GM23248 (cell line): ENCODE measurements at regions not wholly inside any gene's neighbourhood (a gene's known extent, or its start where the extent isn't known, plus 50 kb on each side); places are given as distances from the start of the nearest gene placed in this dataset.
"Not testable (repeated sequence)": the region's sequence is repeated elsewhere in the genome, so short reads cannot be mapped to it uniquely, and the experiment has no call there.

Source experiments
- DNase-seq: peaks from one replicate; pipeline ENCODE4 v3.0.0-alpha.2; 2015
- H2AFZ ChIP-seq: fragments of 200-600 bp; sonication (generic); 2 replicates; pipeline ENCODE4 v1.6.1; 2016; ENCODE audit warnings: antibody characterized with exemption
- H3F3A ChIP-seq: fragments of 200-600 bp; sonication (generic); 2 replicates; pipeline ENCODE4 v1.6.1; 2016; ENCODE audit warnings: mild to moderate bottlenecking, antibody characterized with exemption, mixed run types; ENCODE audit not compliant: insufficient read depth
- H3K27ac ChIP-seq: fragments of 200-600 bp; sonication (generic); 2 replicates; pipeline ENCODE4 v1.5.1; 2016; ENCODE audit warnings: mild to moderate bottlenecking
- H3K27me3 ChIP-seq: fragments of 200-600 bp; sonication (generic); replicated peaks from 2 replicates; pipeline ENCODE4 v1.6.1; 2016; ENCODE audit warnings: mild to moderate bottlenecking; ENCODE audit not compliant: insufficient read depth
- H3K36me3 ChIP-seq: fragments of 200-600 bp; sonication (generic); 2 replicates; pipeline ENCODE4 v1.6.1; 2016; ENCODE audit warnings: low read depth, mild to moderate bottlenecking
- H3K4me1 ChIP-seq: fragments of 200-600 bp; sonication (generic); 2 replicates; pipeline ENCODE4 v1.6.1; 2016; ENCODE audit warnings: mild to moderate bottlenecking; ENCODE audit not compliant: insufficient read depth
- H3K4me2 ChIP-seq: fragments of 200-600 bp; sonication (generic); one replicate; pipeline ENCODE4 v1.6.1; 2016; ENCODE audit warnings: mild to moderate bottlenecking; ENCODE audit not compliant: unreplicated experiment
- H3K4me3 ChIP-seq: fragments of 200-600 bp; sonication (generic); 2 replicates; pipeline ENCODE4 v1.5.1; 2016; ENCODE audit warnings: mild to moderate bottlenecking
- H3K79me2 ChIP-seq: fragments of 200-600 bp; sonication (generic); 2 replicates; pipeline ENCODE4 v1.6.1; 2016; ENCODE audit warnings: mild to moderate bottlenecking; ENCODE audit not compliant: insufficient read depth
- H3K9ac ChIP-seq: fragments of 200-600 bp; sonication (generic); 2 replicates; pipeline ENCODE4 v1.6.1; 2016; ENCODE audit warnings: mild to moderate bottlenecking
- H3K9me2 ChIP-seq: fragments of 200-600 bp; sonication (generic); 2 replicates; pipeline ENCODE4 v1.6.1; 2016; ENCODE audit warnings: mixed run types, mild to moderate bottlenecking, moderate library complexity; ENCODE audit not compliant: insufficient read depth
- H3K9me3 ChIP-seq: fragments of 200-600 bp; sonication (generic); one replicate; pipeline ENCODE4 v1.6.1; 2017; ENCODE audit warnings: low read depth
- H4K20me1 ChIP-seq: fragments of 200-600 bp; sonication (generic); 2 replicates; pipeline ENCODE4 v1.6.0; 2016; ENCODE audit not compliant: insufficient read depth
- EZH2 ChIP-seq: fragments of 200-600 bp; sonication (generic); IDR thresholded peaks from 2 replicates; pipeline ENCODE4 v1.6.1; 2018; ENCODE audit warnings: antibody characterized with exemption, mild to moderate bottlenecking; ENCODE audit not compliant: insufficient read depth, poor library complexity, severe bottlenecking
- EZH2phosphoT487 ChIP-seq: fragments of 200-600 bp; sonication (generic); IDR thresholded peaks from 2 replicates; pipeline ENCODE4 v1.6.1; 2018; ENCODE audit warnings: antibody characterized with exemption, moderate library complexity, mild to moderate bottlenecking, low read depth; ENCODE audit not compliant: insufficient read depth
- WGBS, 2 experiments: methylation state at CpG; one replicate each; pipeline ENCODE4 v1.1.6; 2015 to 2017; ENCODE audit warnings: low lambda C conversion rate in 2 of 2, low coverage in 1 of 2; ENCODE audit errors: missing lambda C conversion rate in 2 of 2; 5-methylcytosine and 5-hydroxymethylcytosine counted together
- in situ Hi-C: fragments of 300-500 bp; cut with MboI; formaldehyde crosslinking; loops from 2 replicates; pipeline ENCODE4 v1.15.0; 2020

DNA sequence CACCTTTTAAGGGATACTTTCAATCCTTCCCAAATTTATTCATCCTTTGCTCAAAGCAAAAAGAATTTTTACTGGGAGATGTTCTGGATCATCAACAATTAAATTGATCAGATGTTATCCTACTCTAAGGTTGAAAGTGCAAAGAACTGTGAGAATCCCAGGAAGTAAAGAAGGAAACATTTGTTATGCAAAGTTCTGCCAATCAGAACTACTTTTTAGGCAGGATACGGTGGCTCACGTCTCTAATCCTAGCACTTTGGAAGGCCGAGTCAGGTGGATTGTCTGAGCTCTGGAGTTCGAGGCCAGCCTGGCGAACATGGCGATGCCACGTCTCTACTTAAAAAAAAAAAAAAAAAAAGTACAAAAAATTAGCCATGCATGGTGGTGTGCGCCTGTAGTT, 882.3 kb downstream of the DIAPH3 start:
- H3K79me2 ChIP-seq = no peaks in the 10 kb centered on the region
- no peaks in the 10 kb centered on the region for H3K27me3 ChIP-seq
- no peaks in the 10 kb centered on the region for H3K9me3 ChIP-seq
- H2AFZ ChIP-seq = no peak overlapping the region
- H3F3A ChIP-seq = no peaks in the 10 kb centered on the region
- H3K27ac ChIP-seq = no peak overlapping the region
- H3K4me3 ChIP-seq = no peak overlapping the region
- no peak overlapping the region for H3K9ac ChIP-seq
- H4K20me1 ChIP-seq = no peaks in the 10 kb centered on the region
- no peaks in the 10 kb centered on the region for H3K9me2 ChIP-seq
- H3K4me2 ChIP-seq = no peak overlapping the region
- TF ChIP-seq EZH2 (no peak), EZH2phosphoT487 (no peak)
- H3K4me1 ChIP-seq = no peaks in the 10 kb centered on the region
- DNase-seq = no peak
- WGBS, 2 experiments = 26 to 32% methylated on average over 8 of the region's 8 CpGs
- in situ Hi-C loops = no loop called here
- H3K36me3 ChIP-seq = no peaks in the 10 kb centered on the region

DNA sequence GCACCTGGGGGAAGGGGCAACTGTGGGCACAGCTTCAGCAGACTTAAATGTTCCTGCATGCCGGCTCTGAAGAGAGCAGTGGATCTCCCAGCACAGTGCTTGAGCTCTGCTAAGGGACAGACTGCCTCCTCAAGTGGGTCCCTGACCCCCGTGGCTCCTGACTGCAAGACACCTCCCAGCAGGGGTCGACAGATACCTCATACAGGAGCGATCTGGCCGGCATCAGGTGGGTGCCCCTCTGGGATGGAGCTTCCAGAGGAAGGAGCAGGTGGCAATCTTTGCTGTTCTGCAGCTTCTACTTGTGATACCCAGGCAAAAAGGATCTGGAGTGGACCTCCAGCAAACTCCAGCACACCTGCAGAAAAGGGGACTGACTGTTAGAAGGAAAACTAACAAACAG, 871.5 kb downstream of the DIAPH3 start:
- H3K9ac ChIP-seq, in situ Hi-C loops, H3K4me1 ChIP-seq, DNase-seq, H3K36me3 ChIP-seq, H3F3A ChIP-seq, H2AFZ ChIP-seq, H3K9me2 ChIP-seq, H4K20me1 ChIP-seq, H3K27ac ChIP-seq, H3K79me2 ChIP-seq, H3K9me3 ChIP-seq, H3K4me3 ChIP-seq, H3K27me3 ChIP-seq, H3K4me2 ChIP-seq: not testable (repeated sequence)
- 18 to 22% methylated on average over 5 of the region's 5 CpGs for WGBS, 2 experiments

DNA sequence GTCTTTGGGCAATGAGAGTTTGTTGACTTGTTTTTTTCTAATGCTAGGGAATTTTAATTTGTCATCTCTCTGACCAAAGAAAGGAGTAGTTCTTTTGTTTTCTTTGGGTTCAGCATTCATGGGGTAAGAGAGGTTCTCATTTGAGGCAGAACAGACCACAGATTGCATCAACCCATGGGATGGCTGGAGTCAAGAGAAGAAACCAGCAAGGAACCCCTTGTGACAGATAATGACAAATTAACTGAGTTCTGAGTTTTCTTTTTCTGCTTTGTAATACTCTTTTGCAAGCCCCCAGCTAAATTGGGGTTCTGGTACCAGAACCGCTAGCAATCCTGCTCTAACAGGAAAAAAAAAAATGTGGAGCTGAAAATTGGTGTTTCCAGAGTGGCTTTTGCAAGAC, 864.1 kb downstream of the DIAPH3 start:
- Histone ChIP-seq H3K9ac (no peak overlapping the region), H3K4me2 (no peak overlapping the region), H3K36me3 (no peaks in the 10 kb centered on the region), H3K27ac (no peak overlapping the region), H3K4me1 (no peaks in the 10 kb centered on the region), H3F3A (no peaks in the 10 kb centered on the region), H4K20me1 (no peaks in the 10 kb centered on the region), H3K79me2 (no peaks in the 10 kb centered on the region), H2AFZ (no peak overlapping the region), H3K9me3 (no peaks in the 10 kb centered on the region), H3K27me3 (no peaks in the 10 kb centered on the region), H3K9me2 (no peaks in the 10 kb centered on the region), H3K4me3 (no peak overlapping the region)
- TF ChIP-seq EZH2phosphoT487 (no peak), EZH2 (no peak)
- in situ Hi-C loops = no loop called here
- 11 to 17% methylated on average over 1 of the region's 1 CpG for WGBS, 2 experiments
- no peak for DNase-seq

DNA sequence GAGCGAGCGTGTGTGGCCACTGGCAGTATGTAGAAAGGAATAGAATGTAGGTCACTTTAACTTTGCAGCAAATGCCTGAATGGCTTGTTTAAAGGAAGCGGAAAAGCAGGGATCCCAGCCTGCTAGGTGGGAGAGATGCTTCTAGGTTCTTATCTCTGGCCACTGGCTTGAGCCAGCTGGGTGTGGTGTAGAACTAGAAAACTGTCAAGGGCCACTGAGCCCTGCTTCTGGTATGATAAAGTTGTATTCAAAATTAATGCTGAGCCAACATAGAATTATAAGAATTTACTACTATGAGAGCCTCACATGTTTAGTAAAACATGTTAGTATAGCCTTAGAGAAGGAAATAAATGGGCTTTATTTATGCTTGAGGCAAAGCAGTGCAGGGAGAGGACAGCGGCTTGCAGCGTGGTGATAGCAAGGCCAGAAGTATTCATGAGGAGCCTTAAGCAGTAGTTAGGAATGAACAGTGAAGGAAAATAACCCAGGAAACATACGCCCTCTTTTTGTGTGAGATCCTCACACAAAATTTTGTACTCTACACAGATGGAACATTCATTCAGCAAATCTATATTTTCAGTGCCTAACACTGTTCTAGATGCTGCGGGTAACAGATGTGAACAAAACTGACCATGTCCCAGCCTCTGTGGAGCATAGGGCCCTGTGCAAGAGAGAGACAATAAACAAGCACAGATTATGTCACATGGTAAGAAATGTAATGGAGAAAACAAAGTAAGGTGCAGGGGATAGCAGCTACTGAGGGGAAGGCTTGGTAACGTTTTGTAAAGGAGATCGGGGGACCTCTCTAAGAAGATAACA, 863.2 kb downstream of the DIAPH3 start:
- Histone ChIP-seq H2AFZ (no peak overlapping the region), H3K4me3 (no peak overlapping the region), H3K9ac (no peak overlapping the region), H3K4me2 (no peak overlapping the region), H3F3A (no peaks in the 10 kb centered on the region), H3K27ac (no peak overlapping the region), H3K27me3 (no peaks in the 10 kb centered on the region), H3K79me2 (no peaks in the 10 kb centered on the region), H3K36me3 (no peaks in the 10 kb centered on the region), H3K4me1 (no peaks in the 10 kb centered on the region), H3K9me2 (no peaks in the 10 kb centered on the region), H4K20me1 (no peaks in the 10 kb centered on the region), H3K9me3 (no peaks in the 10 kb centered on the region)
- TF ChIP-seq EZH2phosphoT487 = no peak
- no peak for TF ChIP-seq EZH2
- no peak for DNase-seq
- 21 to 22% methylated on average over 9 of the region's 9 CpGs for WGBS, 2 experiments
- in situ Hi-C loops = no loop called here

DNA sequence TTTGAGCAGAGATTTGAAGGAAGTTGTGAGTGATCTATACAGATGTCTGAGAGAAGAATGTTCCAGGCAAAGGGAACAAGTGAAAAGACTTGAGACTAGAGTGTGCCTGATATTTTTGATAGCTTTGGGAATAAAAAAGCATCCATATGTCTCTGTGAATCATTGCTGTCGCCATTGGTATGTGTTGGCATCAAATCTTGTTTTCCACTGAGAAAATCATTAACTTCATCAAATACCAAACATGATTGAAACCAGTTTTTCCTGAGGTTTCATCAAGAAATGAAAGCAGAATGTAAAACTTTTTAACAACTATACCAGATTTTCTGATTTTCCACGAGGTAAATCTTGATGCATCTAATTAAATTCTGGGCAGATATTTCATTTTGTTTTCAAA, 862.6 kb downstream of the DIAPH3 start:
- no peaks in the 10 kb centered on the region for H3K9me2 ChIP-seq
- H3K4me3 ChIP-seq = no peak overlapping the region
- no peaks in the 10 kb centered on the region for H3K36me3 ChIP-seq
- in situ Hi-C loops = no loop called here
- no peaks in the 10 kb centered on the region for H3K9me3 ChIP-seq
- no peak for DNase-seq
- H3K27ac ChIP-seq = no peak overlapping the region
- H3K4me2 ChIP-seq = no peak overlapping the region
- H3K79me2 ChIP-seq = no peaks in the 10 kb centered on the region
- H3K27me3 ChIP-seq = no peaks in the 10 kb centered on the region
- no peak overlapping the region for H3K9ac ChIP-seq
- H3K4me1 ChIP-seq = no peaks in the 10 kb centered on the region
- H4K20me1 ChIP-seq = no peaks in the 10 kb centered on the region
- no peaks in the 10 kb centered on the region for H3F3A ChIP-seq
- TF ChIP-seq EZH2phosphoT487 = no peak
- no peak for TF ChIP-seq EZH2
- H2AFZ ChIP-seq = no peak overlapping the region
- 0 to 1% methylated on average over 2 of the region's 2 CpGs for WGBS, 2 experiments
